MM.1S (cell line): ENCODE measurements at regions not wholly inside any gene's neighbourhood (a gene's known extent, or its start where the extent isn't known, plus 50 kb on each side); places are given as distances from the start of the nearest gene placed in this dataset.
"Not testable (repeated sequence)": the region's sequence is repeated elsewhere in the genome, so short reads cannot be mapped to it uniquely, and the experiment has no call there.

ENCODE experiments used
- DNase-seq: peaks from one replicate; pipeline ENCODE4 v3.0.0-alpha.2; 2015
- H2AFZ ChIP-seq: fragments of 300-600 bp; sonication (generic); 2 replicates; pipeline ENCODE4 v1.6.0; 2016; ENCODE audit warnings: antibody characterized with exemption, low read length
- H3F3A ChIP-seq: fragments of 300-600 bp; sonication (generic); 2 replicates; pipeline ENCODE4 v1.6.1; 2016; ENCODE audit warnings: mild to moderate bottlenecking, antibody characterized with exemption, low read length, moderate library complexity, mixed read lengths; ENCODE audit not compliant: insufficient read depth
- H3K27ac ChIP-seq: fragments of 300-600 bp; sonication (generic); 2 replicates; pipeline ENCODE4 v1.5.1; 2016; ENCODE audit warnings: mild to moderate bottlenecking, low read length
- H3K27me3 ChIP-seq: fragments of 300-600 bp; sonication (generic); replicated peaks from 2 replicates; pipeline ENCODE4 v1.6.0; 2016; ENCODE audit warnings: low read length; ENCODE audit not compliant: insufficient read depth
- H3K36me3 ChIP-seq: fragments of 300-600 bp; sonication (generic); replicated peaks from 2 replicates; pipeline ENCODE4 v1.6.1; 2016; ENCODE audit warnings: mild to moderate bottlenecking, low read length, mixed read lengths; ENCODE audit not compliant: insufficient read depth
- H3K4me1 ChIP-seq: fragments of 300-600 bp; sonication (generic); 2 replicates; pipeline ENCODE4 v1.6.1; 2016; ENCODE audit warnings: low read length, mixed read lengths
- H3K4me2 ChIP-seq: fragments of 300-600 bp; sonication (generic); 2 replicates; pipeline ENCODE4 v1.6.0; 2016; ENCODE audit warnings: low read depth, low read length
- H3K4me3 ChIP-seq: fragments of 300-600 bp; sonication (generic); 2 replicates; pipeline ENCODE4 v1.5.1; 2016; ENCODE audit warnings: low read length, mixed read lengths
- H3K79me2 ChIP-seq: fragments of 300-600 bp; sonication (generic); 2 replicates; pipeline ENCODE4 v1.6.1; 2016; ENCODE audit warnings: mixed run types, low read length, mixed read lengths
- H3K9ac ChIP-seq: fragments of 300-600 bp; sonication (generic); 2 replicates; pipeline ENCODE4 v1.6.1; 2016; ENCODE audit warnings: low read length, mixed read lengths
- H3K9me2 ChIP-seq: fragments of 300-600 bp; sonication (generic); replicated peaks from 2 replicates; pipeline ENCODE4 v1.6.1; 2016; ENCODE audit warnings: mild to moderate bottlenecking, low read length, mixed read lengths; ENCODE audit not compliant: insufficient read depth
- H3K9me3 ChIP-seq: fragments of 300-600 bp; sonication (generic); replicated peaks from 2 replicates; pipeline ENCODE4 v1.6.1; 2016; ENCODE audit warnings: mild to moderate bottlenecking, low read length, mixed read lengths; ENCODE audit not compliant: insufficient read depth
- H4K20me1 ChIP-seq: fragments of 300-600 bp; sonication (generic); 2 replicates; pipeline ENCODE4 v1.6.1; 2016; ENCODE audit warnings: mild to moderate bottlenecking, low read length, moderate library complexity, mixed read lengths; ENCODE audit not compliant: insufficient read depth
- CTCF ChIP-seq: fragments of 300-600 bp; sonication (generic); IDR thresholded peaks from 2 replicates; pipeline ENCODE4 v1.5.1; 2016; ENCODE audit warnings: antibody characterized with exemption, low read length, mixed read lengths
- EZH2 ChIP-seq: fragments of 300-600 bp; sonication (generic); optimal IDR thresholded peaks from 2 replicates; pipeline ENCODE3; 2017; ENCODE audit warnings: low read depth, mild to moderate bottlenecking, antibody characterized with exemption, low read length, mixed read lengths
- EZH2phosphoT487 ChIP-seq: fragments of 300-600 bp; sonication (generic); IDR thresholded peaks from 2 replicates; pipeline ENCODE4 v1.6.1; 2018; ENCODE audit warnings: antibody characterized with exemption, low read length

GRCh38 chr2:95719473-95720060 is 127.8 kb downstream of the TRIM43 start:
- no peaks in the 10 kb centered on the region for H3K4me1 ChIP-seq
- H3F3A ChIP-seq = no peaks in the 10 kb centered on the region
- no peak overlapping the region for H3K4me3 ChIP-seq
- H4K20me1 ChIP-seq = no peaks in the 10 kb centered on the region
- H3K4me2 ChIP-seq = no peak overlapping the region
- TF ChIP-seq CTCF (no peak), EZH2 (no peak), EZH2phosphoT487 (no peak)
- H3K9me3 ChIP-seq = no peaks in the 10 kb centered on the region
- H3K79me2 ChIP-seq = no peaks in the 10 kb centered on the region
- H3K27ac ChIP-seq = no peak overlapping the region
- no peak for DNase-seq
- H2AFZ ChIP-seq = no peak overlapping the region
- no peaks in the 10 kb centered on the region for H3K9me2 ChIP-seq
- no peak overlapping the region for H3K9ac ChIP-seq
- H3K36me3 ChIP-seq = no peaks in the 10 kb centered on the region
- H3K27me3 ChIP-seq = no peaks in the 10 kb centered on the region

GRCh38 chr2:95721726-95722125 is 129.9 kb downstream of the TRIM43 start:
- no peak for DNase-seq
- no peak overlapping the region for H3K27ac ChIP-seq
- no peaks in the 10 kb centered on the region for H3K4me1 ChIP-seq
- H3K4me2 ChIP-seq = no peak overlapping the region
- H3K27me3 ChIP-seq = no peaks in the 10 kb centered on the region
- H3K36me3 ChIP-seq = no peaks in the 10 kb centered on the region
- TF ChIP-seq EZH2 (no peak), EZH2phosphoT487 (no peak), CTCF (no peak)
- H3F3A ChIP-seq = no peaks in the 10 kb centered on the region
- H3K9ac ChIP-seq = no peak overlapping the region
- H2AFZ ChIP-seq = no peak overlapping the region
- H3K79me2 ChIP-seq = no peaks in the 10 kb centered on the region
- no peaks in the 10 kb centered on the region for H4K20me1 ChIP-seq
- no peak overlapping the region for H3K4me3 ChIP-seq
- no peaks in the 10 kb centered on the region for H3K9me2 ChIP-seq
- no peaks in the 10 kb centered on the region for H3K9me3 ChIP-seq

GRCh38 chr2:95722131-95722697 is 130.4 kb downstream of the TRIM43 start:
- TF ChIP-seq CTCF (no peak), EZH2 (no peak), EZH2phosphoT487 (no peak)
- Histone ChIP-seq H3K9me3 (no peaks in the 10 kb centered on the region), H4K20me1 (no peaks in the 10 kb centered on the region), H3K9ac (no peak overlapping the region), H3F3A (no peaks in the 10 kb centered on the region), H3K4me3 (no peak overlapping the region), H2AFZ (no peak overlapping the region), H3K27ac (no peak overlapping the region), H3K27me3 (no peaks in the 10 kb centered on the region), H3K4me2 (no peak overlapping the region), H3K79me2 (no peaks in the 10 kb centered on the region), H3K36me3 (no peaks in the 10 kb centered on the region), H3K9me2 (no peaks in the 10 kb centered on the region), H3K4me1 (no peaks in the 10 kb centered on the region)
- DNase-seq = no peak

- H3K27ac ChIP-seq, H3K4me3 ChIP-seq, H3K27me3 ChIP-seq, H3K79me2 ChIP-seq, H3K9ac ChIP-seq, H3K4me2 ChIP-seq, H4K20me1 ChIP-seq, H3K4me1 ChIP-seq, H3F3A ChIP-seq, H3K9me3 ChIP-seq, H3K36me3 ChIP-seq, DNase-seq, H2AFZ ChIP-seq, H3K9me2 ChIP-seq: not testable (repeated sequence)
These were observed 131.9 kb downstream of the TRIM43 start for GRCh38 chr2:95723627-95724210.

- not testable (repeated sequence) for H3K9me3 ChIP-seq, H3K4me2 ChIP-seq, H3K4me1 ChIP-seq, H3K9ac ChIP-seq, H2AFZ ChIP-seq, H4K20me1 ChIP-seq, H3K9me2 ChIP-seq, H3K4me3 ChIP-seq, H3K36me3 ChIP-seq, H3K27me3 ChIP-seq, H3F3A ChIP-seq, DNase-seq, H3K79me2 ChIP-seq, H3K27ac ChIP-seq
These were observed 133.4 kb downstream of the TRIM43 start for GRCh38 chr2:95725191-95725590.
